Activated T-helper 17 cell treated with anti-CD3 and anti-CD28 coated beads, Interleukin-2, amount 50 U/mL, for 72 hours (primary cell): ENCODE measurements at regions not wholly inside any gene's neighbourhood (a gene's known extent, or its start where the extent isn't known, plus 50 kb on each side); places are given as distances from the start of the nearest gene placed in this dataset.

ENCODE experiments used
- ATAC-seq: fragments of 150-1000 bp; cut with Tn5 transposase; replicated peaks from 2 replicates; pipeline ENCODE4 v1.10.0; 2021; ENCODE audit warnings: mild to moderate bottlenecking, moderate library complexity
- H3K27ac Mint-ChIP-seq: one replicate; pipeline ENCODE4 v1.8.0; 2022; ENCODE audit warnings: mixed read lengths
- H3K27me3 Mint-ChIP-seq: one replicate; pipeline ENCODE4 v1.8.0; 2022; ENCODE audit warnings: mixed read lengths
- H3K36me3 Mint-ChIP-seq: one replicate; pipeline ENCODE4 v1.8.0; 2022; ENCODE audit warnings: low read depth, mild to moderate bottlenecking, mixed read lengths
- H3K4me1 Mint-ChIP-seq: one replicate; pipeline ENCODE4 v1.8.0; 2022; ENCODE audit warnings: mixed read lengths
- H3K4me3 Mint-ChIP-seq: one replicate; pipeline ENCODE4 v1.8.0; 2022; ENCODE audit warnings: mild to moderate bottlenecking, mixed read lengths
- H3K9me3 Mint-ChIP-seq: one replicate; pipeline ENCODE4 v1.8.0; 2022; ENCODE audit warnings: mixed read lengths

GRCh38 chr3:69446402-69447072 lies 60.6 kb upstream of the FRMD4B start:
- no peaks in the 10 kb centered on the region for H3K9me3 Mint-ChIP-seq
- no peak for ATAC-seq
- no peak overlapping the region for H3K4me3 Mint-ChIP-seq
- H3K27ac Mint-ChIP-seq, result no peak overlapping the region
- H3K4me1 Mint-ChIP-seq, result no peaks in the 10 kb centered on the region
- peaks cover 14% of the 10 kb centered on the region for H3K27me3 Mint-ChIP-seq
- H3K36me3 Mint-ChIP-seq, result no peaks in the 10 kb centered on the region

GRCh38 chr3:69445498-69445897 lies 59.6 kb upstream of the FRMD4B start:
- no peak for ATAC-seq
- Mint-ChIP-seq H3K27ac (no peak overlapping the region), H3K36me3 (no peaks in the 10 kb centered on the region), H3K27me3 (peaks cover 7% of the 10 kb centered on the region), H3K4me1 (no peaks in the 10 kb centered on the region), H3K9me3 (no peaks in the 10 kb centered on the region), H3K4me3 (no peak overlapping the region)

GRCh38 chr3:69445024-69445423 lies 59.1 kb upstream of the FRMD4B start:
- Mint-ChIP-seq H3K9me3 (no peaks in the 10 kb centered on the region), H3K4me1 (no peaks in the 10 kb centered on the region), H3K27me3 (peaks cover 7% of the 10 kb centered on the region), H3K4me3 (no peak overlapping the region), H3K36me3 (no peaks in the 10 kb centered on the region), H3K27ac (no peak overlapping the region)
- no peak for ATAC-seq

- no peaks in the 10 kb centered on the region for H3K9me3 Mint-ChIP-seq
- H3K4me3 Mint-ChIP-seq, result no peak overlapping the region
- no peaks in the 10 kb centered on the region for H3K4me1 Mint-ChIP-seq
- no peak for ATAC-seq
- peaks cover 7% of the 10 kb centered on the region for H3K27me3 Mint-ChIP-seq
- H3K36me3 Mint-ChIP-seq, result no peaks in the 10 kb centered on the region
- H3K27ac Mint-ChIP-seq, result no peak overlapping the region
Observed at GRCh38 chr3:69443457-69443920, 57.6 kb upstream of the FRMD4B start.

- Mint-ChIP-seq H3K4me1 (no peaks in the 10 kb centered on the region), H3K27me3 (peaks cover 7% of the 10 kb centered on the region), H3K36me3 (no peaks in the 10 kb centered on the region), H3K4me3 (no peak overlapping the region), H3K27ac (no peak overlapping the region), H3K9me3 (no peaks in the 10 kb centered on the region)
- ATAC-seq, result peak; percentile 48
Observed at GRCh38 chr3:69442771-69443311, 57.0 kb upstream of the FRMD4B start.

GRCh38 chr3:69441732-69442131 lies 55.8 kb upstream of the FRMD4B start:
- H3K4me1 Mint-ChIP-seq, result no peaks in the 10 kb centered on the region
- no peak for ATAC-seq
- peaks cover 6% of the 10 kb centered on the region for H3K27me3 Mint-ChIP-seq
- no peak overlapping the region for H3K27ac Mint-ChIP-seq
- no peaks in the 10 kb centered on the region for H3K36me3 Mint-ChIP-seq
- no peak overlapping the region for H3K4me3 Mint-ChIP-seq
- no peaks in the 10 kb centered on the region for H3K9me3 Mint-ChIP-seq

GRCh38 chr3:69441040-69441439 lies 55.2 kb upstream of the FRMD4B start:
- ATAC-seq, result no peak

GRCh38 chr3:69439643-69440270 lies 53.9 kb upstream of the FRMD4B start:
- H3K9me3 Mint-ChIP-seq, result no peaks in the 10 kb centered on the region
- no peaks in the 10 kb centered on the region for H3K4me1 Mint-ChIP-seq
- no peaks in the 10 kb centered on the region for H3K36me3 Mint-ChIP-seq
- no peak for ATAC-seq
- H3K4me3 Mint-ChIP-seq, result no peak overlapping the region
- H3K27ac Mint-ChIP-seq, result no peak overlapping the region
- no peaks in the 10 kb centered on the region for H3K27me3 Mint-ChIP-seq

More at GRCh38 chr3:69441040-69441439, 55.2 kb upstream of the FRMD4B start:
- Mint-ChIP-seq H3K4me1 (no peaks in the 10 kb centered on the region), H3K9me3 (no peaks in the 10 kb centered on the region), H3K27me3 (peaks cover 4% of the 10 kb centered on the region), H3K36me3 (no peaks in the 10 kb centered on the region), H3K4me3 (no peak overlapping the region), H3K27ac (no peak overlapping the region)

- H3K36me3 Mint-ChIP-seq, result no peaks in the 10 kb centered on the region
- no peaks in the 10 kb centered on the region for H3K4me1 Mint-ChIP-seq
- ATAC-seq, result no peak
- no peak overlapping the region for H3K27ac Mint-ChIP-seq
- no peak overlapping the region for H3K4me3 Mint-ChIP-seq
- H3K9me3 Mint-ChIP-seq, result no peaks in the 10 kb centered on the region
- H3K27me3 Mint-ChIP-seq, result peaks cover 4% of the 10 kb centered on the region
Observed at GRCh38 chr3:69438476-69438875, 52.6 kb upstream of the FRMD4B start.

GRCh38 chr3:69435274-69436265 lies 49.7 kb upstream of the FRMD4B start:
- H3K4me1 Mint-ChIP-seq, result no peaks in the 10 kb centered on the region
- no peaks in the 10 kb centered on the region for H3K9me3 Mint-ChIP-seq
- peaks cover 21% of the 10 kb centered on the region for H3K27me3 Mint-ChIP-seq
- no peak overlapping the region for H3K4me3 Mint-ChIP-seq
- peak; percentile 76 for ATAC-seq
- no peaks in the 10 kb centered on the region for H3K36me3 Mint-ChIP-seq
- peak overlapping the region; percentile 34 for H3K27ac Mint-ChIP-seq
